ENCODE measurements at regions not wholly inside any gene's neighbourhood (a gene's known extent, or its start where the extent isn't known, plus 50 kb on each side); places are given as distances from the start of the nearest gene placed in this dataset.

GRCh38 chr2:120802867-120803484 is 67.3 kb downstream of the GLI2 start:
- H3K4me3 ChIP-seq (ENCODE audit: low read depth, low read length), result no peak overlapping the region
- H3K9me3 ChIP-seq (ENCODE audit: control insufficient read depth, low read length), result no peaks in the 10 kb centered on the region
- TF ChIP-seq CTCF (IDR thresholded peaks at IDR 0.05), result no peak
- H2AFZ ChIP-seq, result no peak overlapping the region
- H3K4me1 ChIP-seq, result no peaks in the 10 kb centered on the region
- H3K4me2 ChIP-seq (ENCODE audit: low read length), result no peak overlapping the region
- no peaks in the 10 kb centered on the region for H3K36me3 ChIP-seq (ENCODE audit: control insufficient read depth, insufficient read depth, low read length)
- H3K27ac ChIP-seq, result no peak overlapping the region
- no peaks in the 10 kb centered on the region for H3K27me3 ChIP-seq (ENCODE audit: control insufficient read depth, insufficient read depth, low read length)
- no peaks in the 10 kb centered on the region for H3K79me2 ChIP-seq
- no peak overlapping the region for H3K9ac ChIP-seq

GRCh38 chr2:120803764-120804335 is 68.2 kb downstream of the GLI2 start:
- H3K9me3 ChIP-seq (ENCODE audit: control insufficient read depth, low read length), result no peaks in the 10 kb centered on the region
- H3K4me2 ChIP-seq (ENCODE audit: low read length), result no peak overlapping the region
- TF ChIP-seq CTCF (IDR thresholded peaks at IDR 0.05), result no peak
- no peak overlapping the region for H3K4me3 ChIP-seq (ENCODE audit: low read depth, low read length)
- no peaks in the 10 kb centered on the region for H3K36me3 ChIP-seq (ENCODE audit: control insufficient read depth, insufficient read depth, low read length)
- no peaks in the 10 kb centered on the region for H3K79me2 ChIP-seq
- H3K27me3 ChIP-seq (ENCODE audit: control insufficient read depth, insufficient read depth, low read length), result no peaks in the 10 kb centered on the region
- no peak overlapping the region for H3K27ac ChIP-seq
- H3K4me1 ChIP-seq, result no peaks in the 10 kb centered on the region
- H3K9ac ChIP-seq, result no peak overlapping the region
- H2AFZ ChIP-seq, result no peak overlapping the region

- no peaks in the 10 kb centered on the region for H3K27me3 ChIP-seq (ENCODE audit: control insufficient read depth, insufficient read depth, low read length)
- H3K9ac ChIP-seq, result no peak overlapping the region
- no peak overlapping the region for H2AFZ ChIP-seq
- no peak overlapping the region for H3K4me2 ChIP-seq (ENCODE audit: low read length)
- no peaks in the 10 kb centered on the region for H3K9me3 ChIP-seq (ENCODE audit: control insufficient read depth, low read length)
- H3K36me3 ChIP-seq (ENCODE audit: control insufficient read depth, insufficient read depth, low read length), result no peaks in the 10 kb centered on the region
- no peak overlapping the region for H3K4me3 ChIP-seq (ENCODE audit: low read depth, low read length)
- H3K79me2 ChIP-seq, result no peaks in the 10 kb centered on the region
- no peak overlapping the region for H3K27ac ChIP-seq
- H3K4me1 ChIP-seq, result no peaks in the 10 kb centered on the region
- TF ChIP-seq CTCF (IDR thresholded peaks at IDR 0.05), result no peak
These were observed 68.8 kb downstream of the GLI2 start for GRCh38 chr2:120804459-120804858.

GRCh38 chr2:120805011-120805410 is 69.3 kb downstream of the GLI2 start:
- Histone ChIP-seq H3K36me3 (ENCODE audit: control insufficient read depth, insufficient read depth, low read length) (no peaks in the 10 kb centered on the region), H2AFZ (no peak overlapping the region), H3K4me1 (no peaks in the 10 kb centered on the region), H3K27ac (no peak overlapping the region), H3K27me3 (ENCODE audit: control insufficient read depth, insufficient read depth, low read length) (no peaks in the 10 kb centered on the region), H3K79me2 (no peaks in the 10 kb centered on the region), H3K4me3 (ENCODE audit: low read depth, low read length) (no peak overlapping the region), H3K4me2 (ENCODE audit: low read length) (no peak overlapping the region), H3K9me3 (ENCODE audit: control insufficient read depth, low read length) (no peaks in the 10 kb centered on the region), H3K9ac (no peak overlapping the region)
- no peak for TF ChIP-seq CTCF (IDR thresholded peaks at IDR 0.05)

GRCh38 chr2:120805602-120806001 is 69.9 kb downstream of the GLI2 start:
- H3K4me1 ChIP-seq, result no peaks in the 10 kb centered on the region
- no peaks in the 10 kb centered on the region for H3K9me3 ChIP-seq (ENCODE audit: control insufficient read depth, low read length)
- H3K27ac ChIP-seq, result no peak overlapping the region

More at GRCh38 chr2:120805602-120806001, 69.9 kb downstream of the GLI2 start:
- Histone ChIP-seq H3K27me3 (ENCODE audit: control insufficient read depth, insufficient read depth, low read length) (no peaks in the 10 kb centered on the region), H2AFZ (no peak overlapping the region), H3K9ac (no peak overlapping the region), H3K36me3 (ENCODE audit: control insufficient read depth, insufficient read depth, low read length) (no peaks in the 10 kb centered on the region), H3K4me3 (ENCODE audit: low read depth, low read length) (no peak overlapping the region), H3K4me2 (ENCODE audit: low read length) (no peak overlapping the region), H3K79me2 (no peaks in the 10 kb centered on the region)
- no peak for TF ChIP-seq CTCF (IDR thresholded peaks at IDR 0.05)

Measured in parathyroid adenoma (tissue), 2 donors.